Ishikawa (cell line): ENCODE measurements at regions not wholly inside any gene's neighbourhood (a gene's known extent, or its start where the extent isn't known, plus 50 kb on each side); places are given as distances from the start of the nearest gene placed in this dataset.

Source experiments
- CREB1 ChIP-seq: IDR thresholded peaks from 2 replicates; pipeline ENCODE4 v1.6.1; 2012; ENCODE audit warnings: low read depth
- EGR1 ChIP-seq: IDR thresholded peaks from 2 replicates; pipeline ENCODE4 v1.6.1; 2012
- EP300 ChIP-seq: IDR thresholded peaks from 2 replicates; pipeline ENCODE4 v1.6.1; 2012; ENCODE audit warnings: borderline replicate concordance
- FOXM1 ChIP-seq: IDR thresholded peaks from 2 replicates; pipeline ENCODE4 v1.6.1; 2012; ENCODE audit warnings: low read depth, borderline replicate concordance
- RAD21 ChIP-seq: IDR thresholded peaks from 2 replicates; pipeline ENCODE4 v1.6.1; 2012; ENCODE audit warnings: low read depth
- REST ChIP-seq: IDR thresholded peaks from 2 replicates; pipeline ENCODE4 v1.6.1; 2012; ENCODE audit warnings: low read depth, mild to moderate bottlenecking
- TAF1 ChIP-seq: IDR thresholded peaks from 2 replicates; pipeline ENCODE4 v1.6.1; 2012; ENCODE audit warnings: low read depth, mild to moderate bottlenecking
- TCF12 ChIP-seq: IDR thresholded peaks from 2 replicates; pipeline ENCODE4 v1.6.1; 2012; ENCODE audit warnings: low read depth
- TEAD4 ChIP-seq: IDR thresholded peaks from 2 replicates; pipeline ENCODE4 v1.6.1; 2012
- YY1 ChIP-seq: IDR thresholded peaks from 2 replicates; pipeline ENCODE4 v1.6.1; 2012; ENCODE audit warnings: low read depth
- ZBTB7A ChIP-seq: IDR thresholded peaks from 2 replicates; pipeline ENCODE4 v1.6.1; 2012; ENCODE audit warnings: low read depth

DNA sequence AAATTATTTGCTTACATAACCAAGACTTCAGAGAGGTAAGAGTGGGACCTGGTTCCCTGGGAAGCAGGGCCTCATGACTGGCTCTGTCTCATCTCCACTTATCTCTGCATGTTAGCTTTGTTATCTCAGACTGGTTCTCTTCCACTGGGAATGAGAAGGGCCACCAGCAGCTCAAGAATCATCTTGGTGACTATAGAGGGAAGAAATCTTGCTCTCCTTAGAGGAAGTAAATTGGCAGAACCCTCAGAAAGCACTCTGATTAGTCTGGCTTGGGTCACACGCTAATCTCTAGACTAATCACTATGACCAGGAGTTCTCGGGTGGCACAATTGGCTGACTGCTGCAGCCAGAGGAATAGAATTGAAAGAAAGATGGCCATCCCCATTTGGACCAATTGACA lies 110.8 kb upstream of the KRAS start:
- TF ChIP-seq REST: no peak
- no peak for TF ChIP-seq EP300
- TF ChIP-seq TCF12: no peak
- no peak for TF ChIP-seq RAD21
- no peak for TF ChIP-seq YY1
- TF ChIP-seq FOXM1: no peak
- no peak for TF ChIP-seq TEAD4
- no peak for TF ChIP-seq CREB1
- no peak for TF ChIP-seq TAF1
- TF ChIP-seq ZBTB7A: no peak
- no peak for TF ChIP-seq EGR1
